ENCODE measurements at regions not wholly inside any gene's neighbourhood (a gene's known extent, or its start where the extent isn't known, plus 50 kb on each side); places are given as distances from the start of the nearest gene placed in this dataset.
"Not testable (repeated sequence)": the region's sequence is repeated elsewhere in the genome, so short reads cannot be mapped to it uniquely, and the experiment has no call there.

- DNase-seq: not testable (repeated sequence)
Measured at GRCh38 chr2:208687720-208688119, 281.1 kb downstream of the PTH2R start.

DNA sequence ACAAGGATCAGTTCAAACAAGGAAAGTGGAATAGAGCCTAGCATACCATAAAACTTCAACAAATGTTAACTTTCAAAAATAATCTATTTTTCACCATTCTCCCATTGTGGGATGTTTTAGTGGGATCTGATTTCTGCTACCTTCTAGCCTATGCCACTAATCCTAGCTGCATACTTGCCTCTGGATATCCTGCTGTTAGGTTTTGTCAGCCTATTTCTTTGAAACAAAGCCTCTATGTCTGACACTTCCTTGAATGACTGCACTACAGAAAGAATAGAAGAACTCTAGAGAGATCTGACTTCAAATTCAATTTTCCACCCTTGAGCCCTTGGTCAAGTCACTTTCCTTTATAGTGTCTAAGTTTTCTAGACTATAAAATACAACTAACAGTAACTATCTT is 291.5 kb downstream of the PTH2R start:
- no peak for DNase-seq

- peak; percentile 3 for DNase-seq
Measured at GRCh38 chr2:208708486-208708885, 301.9 kb downstream of the PTH2R start.

DNA sequence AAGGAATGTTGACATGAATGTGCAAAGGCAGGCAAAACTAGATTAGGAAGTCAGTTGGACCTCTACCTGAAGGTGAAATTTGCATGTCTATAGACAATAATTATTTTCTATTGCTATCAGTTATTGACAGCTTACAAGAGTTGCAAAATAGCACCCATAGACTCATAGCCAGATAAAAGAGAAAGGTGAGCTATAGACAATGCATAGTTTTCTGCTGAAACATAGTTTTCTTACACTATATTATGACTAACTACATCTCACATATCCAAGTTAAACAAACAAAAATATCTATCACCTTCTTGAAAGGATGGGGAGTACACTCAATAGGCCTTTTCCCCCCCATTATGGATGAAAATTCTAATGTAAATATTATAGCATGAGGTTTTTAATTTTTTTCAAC is 305.0 kb downstream of the PTH2R start:
- DNase-seq: no peak

DNA sequence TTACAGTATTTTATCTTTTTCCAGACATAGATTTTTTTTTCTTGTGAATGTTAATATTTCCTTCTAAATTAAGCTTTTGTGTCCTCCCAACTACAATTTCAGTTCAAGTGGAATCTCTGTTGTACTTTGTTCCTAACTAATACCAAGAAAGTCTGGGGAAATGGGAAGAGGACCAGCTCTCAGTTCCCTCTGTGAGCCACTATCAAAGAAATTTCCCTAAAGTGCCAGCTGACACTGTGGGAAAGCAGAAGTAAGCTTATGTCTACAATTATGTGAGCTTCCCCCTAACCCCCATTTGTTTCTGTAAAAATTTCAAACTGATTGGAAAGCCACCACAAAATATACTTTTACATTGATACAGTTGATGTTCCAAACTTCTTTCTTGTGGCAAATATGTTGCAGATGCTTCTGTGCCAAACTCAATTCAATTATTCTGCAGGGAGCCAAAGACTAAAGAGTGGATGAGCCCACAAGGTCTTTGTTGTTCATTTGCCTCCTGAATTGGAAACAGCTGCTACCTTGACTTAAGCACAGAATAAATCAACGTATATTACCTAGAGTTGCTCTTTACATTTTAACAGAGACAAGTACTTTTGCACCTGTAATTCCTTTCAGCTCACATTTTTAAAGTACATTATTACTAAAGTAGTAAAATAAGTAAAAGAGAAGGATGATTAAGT is 306.6 kb downstream of the PTH2R start:
- DNase-seq: no peak

- no peak for DNase-seq
Measured at GRCh38 chr2:208718828-208719227, 312.2 kb downstream of the PTH2R start.

DNA sequence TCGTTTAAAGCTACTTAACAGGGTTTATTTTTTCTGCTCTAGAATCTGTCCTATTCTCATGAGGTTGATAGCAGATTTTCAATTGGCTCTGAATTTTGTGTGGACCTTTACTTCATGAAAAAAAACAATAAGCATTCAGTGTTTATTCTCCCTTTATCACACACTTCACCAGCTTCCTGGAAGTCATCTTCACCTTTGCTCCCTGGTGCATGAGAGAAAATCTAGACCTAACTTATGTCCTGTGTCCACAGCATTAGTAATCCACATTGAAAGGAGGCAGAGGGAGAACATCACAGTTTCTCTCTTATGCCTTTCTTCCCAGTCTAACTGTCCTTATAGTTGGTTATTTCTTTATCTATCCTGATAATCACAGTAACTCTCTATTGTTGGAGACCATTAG is 316.1 kb downstream of the PTH2R start:
- no peak for DNase-seq

- DNase-seq: no peak
Measured at GRCh38 chr2:208725280-208725679, 318.7 kb downstream of the PTH2R start.

- no peak for DNase-seq
Measured at GRCh38 chr2:208726242-208726641, 319.6 kb downstream of the PTH2R start.

- DNase-seq: not testable (repeated sequence)
Measured at GRCh38 chr2:208751663-208752415, 345.2 kb downstream of the PTH2R start.

DNA sequence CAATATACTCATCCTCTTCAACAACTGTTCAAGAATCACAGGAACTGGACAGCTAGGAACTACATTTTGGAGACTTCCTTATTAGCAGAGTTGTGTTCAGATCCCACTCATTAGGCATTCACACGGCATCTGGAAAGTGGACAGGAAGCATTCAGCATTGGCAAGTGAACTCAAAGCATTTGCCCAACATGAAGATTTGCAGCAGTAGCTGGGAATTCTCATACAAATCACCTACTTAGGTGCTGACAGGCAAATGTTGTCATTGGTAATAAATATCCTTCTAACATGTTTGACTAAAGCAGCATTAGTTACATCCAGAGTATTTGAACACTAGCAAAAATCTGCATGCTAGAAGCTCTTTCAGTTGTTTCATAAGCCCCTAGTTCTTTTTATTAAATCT is 350.8 kb downstream of the PTH2R start:
- DNase-seq: no peak

DNA sequence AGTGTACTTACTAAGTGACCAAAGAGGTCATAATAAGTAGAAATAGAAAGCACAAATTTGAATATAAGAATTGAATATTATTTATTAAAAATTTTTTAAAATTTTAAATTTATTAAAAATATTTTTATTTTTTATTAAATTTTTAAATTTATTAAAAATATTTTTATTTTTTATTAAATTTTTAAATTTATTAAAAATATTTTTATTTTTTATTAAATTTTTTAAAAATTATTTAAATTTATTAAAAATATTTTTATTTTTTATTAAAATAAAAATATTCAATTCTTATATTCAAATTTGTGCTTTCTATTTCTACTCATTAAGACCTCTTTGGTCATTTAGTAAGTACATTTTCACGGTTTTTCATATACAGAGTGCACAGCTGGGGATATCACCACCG is 366.5 kb downstream of the PTH2R start:
- not testable (repeated sequence) for DNase-seq

DNA sequence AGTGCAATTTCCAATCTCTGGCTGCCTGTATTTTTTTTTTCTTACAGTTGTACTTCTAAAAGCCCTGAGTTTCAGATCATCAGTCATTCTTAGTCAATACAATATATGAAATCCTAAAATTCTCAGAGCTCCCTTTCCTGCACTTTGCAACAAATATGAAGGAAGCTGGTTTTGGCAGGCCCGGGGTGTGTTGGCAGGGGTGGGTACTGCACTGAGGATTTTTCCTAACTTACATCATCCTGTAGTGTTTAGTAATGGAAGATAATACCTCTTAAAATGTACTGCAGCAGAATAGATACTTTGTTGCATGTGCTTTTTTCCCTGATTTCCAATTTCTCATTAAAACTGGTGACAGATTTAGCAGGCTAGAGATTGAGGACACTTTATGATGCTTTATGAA is 374.6 kb downstream of the PTH2R start:
- no peak for DNase-seq

DNA sequence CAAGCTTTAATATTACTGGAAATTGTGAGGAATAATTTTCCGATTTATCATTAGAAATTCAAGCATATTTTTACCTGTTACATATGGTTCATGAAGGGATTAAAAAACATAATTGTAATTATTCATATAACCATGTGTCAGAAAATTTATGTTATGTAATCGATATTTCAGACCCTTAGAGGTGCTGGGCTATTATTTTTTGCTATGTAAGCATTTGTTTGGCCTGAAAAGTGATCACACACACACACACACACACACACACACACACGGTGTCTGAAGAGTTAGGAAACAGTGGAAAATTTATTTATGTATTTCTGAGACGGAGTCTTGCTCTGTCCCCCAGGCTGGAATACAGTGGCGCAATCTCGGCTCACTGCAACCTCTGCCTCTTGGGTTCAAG is 375.5 kb downstream of the PTH2R start:
- DNase-seq: no peak

GRCh38 chr2:208783184-208783583 is 376.6 kb downstream of the PTH2R start:
- DNase-seq: peak; percentile 7

- DNase-seq: not testable (repeated sequence)
Measured at GRCh38 chr2:208784774-208785173, 378.2 kb downstream of the PTH2R start.

DNA sequence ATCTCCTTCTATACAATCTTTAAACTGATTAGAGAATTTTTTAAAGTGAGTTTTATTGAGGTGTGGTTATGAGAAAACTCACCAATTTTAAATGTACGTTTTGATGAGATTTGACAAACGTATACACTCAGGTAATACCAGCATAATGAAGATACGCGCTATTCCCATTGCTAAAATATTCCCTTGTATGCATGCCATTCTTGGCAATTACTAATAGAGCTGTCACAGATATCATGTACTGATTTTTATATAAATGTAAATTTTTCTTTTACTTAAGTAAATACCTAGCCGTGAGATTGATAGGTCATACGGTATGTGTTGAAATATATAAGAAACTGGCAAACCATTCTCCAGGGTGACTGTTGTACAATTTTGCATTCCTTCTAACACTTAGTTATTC is 384.7 kb downstream of the PTH2R start:
- no peak for DNase-seq

- no peak for DNase-seq
Measured at GRCh38 chr2:208792766-208793165, 386.2 kb downstream of the PTH2R start.

GRCh38 chr2:208793434-208793833 is 386.8 kb downstream of the PTH2R start:
- no peak for DNase-seq

DNA sequence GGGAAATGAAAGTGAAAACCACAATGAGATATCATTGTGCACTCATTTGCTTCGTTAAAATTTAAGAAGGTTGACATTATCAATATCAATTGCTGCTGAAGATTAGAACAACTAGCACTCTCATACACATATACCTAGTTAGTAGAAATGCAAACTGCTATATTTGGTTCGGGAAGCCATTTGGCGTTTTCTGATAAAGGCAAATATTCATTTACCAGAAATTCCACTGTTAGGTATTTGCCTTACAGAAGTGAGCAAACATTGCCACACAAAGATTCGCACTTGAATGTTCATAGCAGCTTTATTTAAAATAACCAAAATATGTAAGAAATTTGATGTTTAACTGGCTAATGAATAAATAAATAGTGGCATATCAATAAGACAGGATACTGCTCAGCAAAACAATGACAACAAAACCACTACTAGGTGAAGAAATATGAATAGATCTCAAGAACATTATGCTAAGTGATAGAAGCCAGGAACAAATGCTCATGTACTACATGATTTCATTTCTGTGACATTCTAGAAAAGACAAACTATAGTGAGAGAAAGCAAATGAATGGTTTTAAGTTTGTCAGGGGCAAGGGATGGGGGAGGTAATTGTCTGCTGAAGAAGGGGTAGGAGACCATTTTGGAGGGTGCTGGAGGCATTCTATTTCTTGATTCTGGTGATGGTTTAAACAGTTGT is 387.8 kb downstream of the PTH2R start:
- DNase-seq: no peak

DNA sequence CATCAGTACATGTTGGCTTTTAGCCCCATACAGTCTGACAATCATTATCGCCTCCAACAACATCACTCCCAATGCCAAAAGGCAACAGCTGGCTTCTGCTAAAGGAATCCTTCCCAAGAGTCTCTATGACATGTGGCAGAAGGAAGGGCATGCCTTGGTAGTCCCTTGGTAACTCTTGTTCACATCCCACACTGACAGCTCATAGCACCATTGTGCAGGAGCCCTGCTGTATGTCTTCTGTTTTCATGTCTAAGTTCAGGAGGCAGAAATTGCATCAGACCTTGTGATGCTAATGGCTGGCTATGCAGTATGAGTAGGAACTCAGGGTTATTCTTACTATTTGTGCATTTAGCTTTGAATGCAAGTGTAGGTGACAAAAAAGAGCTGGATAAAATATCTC is 392.1 kb downstream of the PTH2R start:
- DNase-seq: no peak

GRCh38 chr2:208799397-208799796 is 392.8 kb downstream of the PTH2R start:
- DNase-seq: no peak

- not testable (repeated sequence) for DNase-seq
Measured at GRCh38 chr2:208800887-208801286, 394.3 kb downstream of the PTH2R start.

GRCh38 chr2:208807756-208808155 is 401.2 kb downstream of the PTH2R start:
- no peak for DNase-seq
